ENCODE measurements at regions not wholly inside any gene's neighbourhood (a gene's known extent, or its start where the extent isn't known, plus 50 kb on each side); places are given as distances from the start of the nearest gene placed in this dataset.
"Not testable (repeated sequence)": the region's sequence is repeated elsewhere in the genome, so short reads cannot be mapped to it uniquely, and the experiment has no call there.

DNA sequence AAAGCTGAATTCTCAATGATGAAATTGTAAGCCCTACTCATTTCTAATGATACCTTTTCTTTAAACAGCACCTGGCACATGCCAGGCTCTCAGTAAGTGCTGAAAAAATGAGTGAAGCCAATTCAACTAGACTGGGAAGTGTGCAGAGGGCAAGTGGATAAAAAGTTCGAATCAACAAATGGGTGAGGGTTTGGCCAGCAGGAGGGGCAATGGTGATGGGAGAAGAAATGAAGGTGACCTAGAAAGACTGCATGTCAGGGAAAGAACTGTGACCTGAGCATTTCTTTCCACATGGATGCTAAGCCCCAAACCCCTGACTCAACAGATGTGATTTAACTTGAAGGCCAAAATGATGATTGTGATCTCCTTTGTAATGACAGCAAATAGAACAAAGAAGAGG, 54.6 kb downstream of the DKK1 start:
- no peak for DNase-seq (ENCODE audit: low read depth in 2 of 2)

GRCh38 chr10:52374207-52374606, 60.1 kb downstream of the DKK1 start:
- not testable (repeated sequence) for DNase-seq (ENCODE audit: low read depth in 2 of 2)

- no peak for DNase-seq (ENCODE audit: low read depth in 2 of 2)
Measured at GRCh38 chr10:52376694-52377354, 62.7 kb downstream of the DKK1 start.

- DNase-seq (ENCODE audit: low read depth in 2 of 2), result no peak
Measured at GRCh38 chr10:52378124-52378523, 64.0 kb downstream of the DKK1 start.

DNA sequence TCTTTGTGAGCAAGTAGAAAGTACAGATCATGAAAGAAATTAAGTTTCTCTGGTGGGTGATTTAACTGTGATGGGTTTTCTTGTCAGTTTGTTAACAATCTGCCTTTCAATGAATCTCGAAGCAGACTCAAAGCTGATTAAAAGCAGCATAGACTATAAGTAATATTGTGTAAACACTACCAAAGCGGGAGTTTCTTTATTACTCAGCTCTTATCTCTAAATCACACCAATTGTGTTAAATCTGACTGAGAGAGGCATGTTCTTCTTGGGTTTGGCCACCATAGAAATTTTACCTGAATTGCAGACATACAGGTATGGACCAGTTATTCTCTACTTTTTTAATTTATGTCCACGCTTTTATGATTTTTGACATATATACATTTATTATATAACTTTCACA, 65.2 kb downstream of the DKK1 start:
- no peak for DNase-seq (ENCODE audit: low read depth in 2 of 2)

GRCh38 chr10:52383088-52383487, 69.0 kb downstream of the DKK1 start:
- no peak for DNase-seq (ENCODE audit: low read depth in 2 of 2)

GRCh38 chr10:52387744-52388143, 73.7 kb downstream of the DKK1 start:
- no peak for DNase-seq (ENCODE audit: low read depth in 2 of 2)

DNA sequence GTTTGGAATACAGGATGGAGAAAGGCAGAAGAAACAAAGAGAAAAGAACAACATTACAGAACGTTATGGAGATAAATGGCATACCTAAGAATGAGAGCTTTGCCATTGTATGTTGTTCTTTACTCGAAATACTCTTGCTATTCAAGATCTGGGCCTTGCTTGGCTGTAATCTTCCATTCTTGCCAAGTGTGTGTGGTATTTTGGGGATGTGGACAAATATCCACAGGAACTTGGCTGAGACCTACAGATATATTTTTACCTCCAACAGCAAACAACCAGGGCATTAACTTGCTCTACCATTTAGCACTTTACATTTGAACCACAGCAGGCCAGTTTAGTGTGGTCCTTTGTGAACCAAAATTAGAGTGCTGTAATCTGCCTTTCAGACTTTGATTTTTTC, 76.3 kb downstream of the DKK1 start:
- DNase-seq (ENCODE audit: low read depth in 2 of 2), result no peak

- DNase-seq (ENCODE audit: low read depth in 2 of 2), result no peak
Measured at GRCh38 chr10:52391927-52392602, 78.0 kb downstream of the DKK1 start.

DNA sequence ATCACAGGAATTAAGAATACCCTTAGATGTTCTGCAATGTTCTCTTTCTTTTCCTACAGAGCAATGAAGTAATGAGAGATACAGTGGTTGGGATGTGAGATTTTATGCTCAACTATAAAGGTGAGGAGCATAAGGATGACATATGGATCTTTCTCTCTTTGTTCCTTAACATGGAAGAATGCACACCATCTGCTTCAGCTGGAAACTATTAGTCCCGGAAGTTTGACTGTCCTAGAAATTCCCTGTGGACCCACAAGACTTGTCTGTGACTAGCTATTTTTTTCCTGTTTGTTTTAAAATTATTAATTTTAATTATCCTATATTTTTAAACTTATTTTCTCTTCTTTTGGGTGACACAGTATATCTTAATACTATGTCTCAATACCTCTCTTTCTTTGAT, 80.2 kb downstream of the DKK1 start:
- DNase-seq (ENCODE audit: low read depth in 2 of 2), result no peak

- DNase-seq (ENCODE audit: low read depth in 2 of 2), result no peak
Measured at GRCh38 chr10:52400562-52400961, 86.5 kb downstream of the DKK1 start.

DNA sequence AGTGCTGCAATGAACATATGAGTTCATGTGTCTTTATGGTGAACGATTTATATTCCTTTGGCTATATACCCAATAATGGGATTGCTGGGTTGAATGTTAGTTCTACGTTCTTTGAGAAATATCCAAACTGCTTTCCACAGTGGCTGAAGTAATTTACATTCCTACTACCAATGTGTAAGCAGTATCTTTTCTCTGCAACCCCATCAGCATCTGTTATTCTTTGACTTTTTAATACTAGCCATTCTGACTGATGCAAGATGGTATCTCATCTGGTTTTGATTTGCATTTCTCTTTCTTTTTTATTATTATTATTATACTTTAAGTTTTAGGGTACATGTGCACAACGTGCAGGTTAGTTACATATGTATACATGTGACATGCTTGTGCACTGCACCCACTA, 89.7 kb downstream of the DKK1 start:
- DNase-seq (ENCODE audit: low read depth in 2 of 2), result not testable (repeated sequence)

DNA sequence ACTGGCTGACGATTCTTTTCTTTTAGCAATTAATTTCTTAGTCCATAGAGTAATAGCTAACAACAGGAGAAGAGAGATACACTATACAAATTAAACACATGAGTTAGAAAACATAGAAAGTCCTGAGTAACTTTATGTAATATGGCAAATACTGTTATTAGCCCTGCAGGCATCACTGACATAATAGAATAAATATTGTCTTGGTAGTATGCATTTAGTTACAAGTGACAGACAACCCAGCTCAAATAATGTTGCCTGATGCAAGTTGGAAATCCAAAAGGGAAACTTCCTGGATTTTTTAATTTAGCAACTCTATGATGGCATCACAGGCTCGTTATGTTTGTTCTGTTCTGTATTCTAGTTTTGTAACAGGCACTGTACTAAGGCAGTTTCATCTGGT, 95.1 kb downstream of the DKK1 start:
- DNase-seq (ENCODE audit: low read depth in 2 of 2), result no peak

DNA sequence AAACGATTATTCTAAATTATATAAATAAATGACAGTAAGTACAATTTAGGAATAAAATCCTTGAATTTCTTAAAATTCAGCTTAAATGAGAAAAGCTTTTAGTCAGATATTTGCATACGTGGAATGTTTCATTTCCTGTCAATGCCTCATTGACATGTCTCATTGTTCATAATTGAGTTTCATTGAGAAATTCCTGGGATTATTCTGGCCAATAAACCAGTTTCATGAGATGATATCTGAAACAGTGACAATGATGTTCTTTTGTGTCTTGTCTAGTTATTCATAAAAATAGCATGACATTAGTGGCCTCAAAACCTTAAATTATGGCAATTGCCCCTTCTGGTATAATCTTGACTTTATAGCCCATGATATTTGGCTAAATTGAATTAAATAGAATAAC, 95.8 kb downstream of the DKK1 start:
- no peak for DNase-seq (ENCODE audit: low read depth in 2 of 2)

GRCh38 chr10:52410916-52411315, 96.8 kb downstream of the DKK1 start:
- DNase-seq (ENCODE audit: low read depth in 2 of 2), result no peak

GRCh38 chr10:52419281-52419680, 105.2 kb downstream of the DKK1 start:
- no peak for DNase-seq (ENCODE audit: low read depth in 2 of 2)

- no peak for DNase-seq (ENCODE audit: low read depth in 2 of 2)
Measured at GRCh38 chr10:52420656-52421055, 106.6 kb downstream of the DKK1 start.

GRCh38 chr10:52423369-52423768, 109.3 kb downstream of the DKK1 start:
- DNase-seq (ENCODE audit: low read depth in 2 of 2), result no peak

DNA sequence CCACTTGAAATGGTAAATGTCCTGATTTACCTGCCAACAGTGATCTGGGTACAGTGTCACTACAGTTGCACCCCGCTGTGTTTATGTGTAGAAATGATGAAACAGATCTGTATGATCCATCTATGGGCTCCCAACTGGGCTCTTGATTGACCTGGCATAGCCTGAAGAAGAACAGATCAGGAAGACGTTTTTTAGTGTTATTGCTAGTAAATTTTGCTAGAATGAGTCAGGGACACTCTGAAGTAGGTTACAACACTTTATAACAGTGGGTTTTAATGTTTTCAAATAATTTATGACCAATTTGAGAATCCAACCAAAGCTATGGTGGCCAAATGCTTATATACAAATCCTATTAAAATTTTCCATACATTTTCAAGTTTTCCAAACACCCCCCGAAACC, 110.3 kb downstream of the DKK1 start:
- no peak for DNase-seq (ENCODE audit: low read depth in 2 of 2)

GRCh38 chr10:52434734-52435133, 120.7 kb downstream of the DKK1 start:
- no peak for DNase-seq (ENCODE audit: low read depth in 2 of 2)

- no peak for DNase-seq (ENCODE audit: low read depth in 2 of 2)
Measured at GRCh38 chr10:52436664-52437063, 122.6 kb downstream of the DKK1 start.

- no peak for DNase-seq (ENCODE audit: low read depth in 2 of 2)
Measured at GRCh38 chr10:52437205-52437646, 123.1 kb downstream of the DKK1 start.

DNA sequence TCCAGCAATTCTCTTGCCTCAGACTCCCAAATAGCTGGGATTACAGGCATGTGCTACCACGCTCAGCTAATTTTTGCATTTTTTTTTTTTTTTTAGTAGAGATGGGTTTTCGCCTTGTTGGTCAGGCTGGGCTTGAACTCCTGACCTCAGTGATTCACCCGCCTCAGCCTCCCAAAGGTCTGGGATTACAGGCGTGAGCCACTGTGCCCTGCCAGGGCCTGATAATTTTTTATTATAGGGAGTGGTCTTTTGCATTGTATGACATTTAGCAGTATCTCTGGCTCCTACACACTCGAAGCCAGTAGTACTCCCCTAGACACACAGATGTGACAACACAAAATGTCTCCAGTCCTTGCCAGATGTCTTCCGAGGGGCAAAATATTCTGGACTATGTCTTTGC, 124.0 kb downstream of the DKK1 start:
- no peak for DNase-seq (ENCODE audit: low read depth in 2 of 2)
